ENCODE measurements at regions not wholly inside any gene's neighbourhood (a gene's known extent, or its start where the extent isn't known, plus 50 kb on each side); places are given as distances from the start of the nearest gene placed in this dataset.

- H3K4me3 ChIP-seq (ENCODE audit: low read depth, low read length): no peak overlapping the region
- no peak for DNase-seq (ENCODE audit: low read depth)
These were observed 1171.5 kb upstream of the NUDT12 start for GRCh38 chr5:104734046-104734445.

DNA sequence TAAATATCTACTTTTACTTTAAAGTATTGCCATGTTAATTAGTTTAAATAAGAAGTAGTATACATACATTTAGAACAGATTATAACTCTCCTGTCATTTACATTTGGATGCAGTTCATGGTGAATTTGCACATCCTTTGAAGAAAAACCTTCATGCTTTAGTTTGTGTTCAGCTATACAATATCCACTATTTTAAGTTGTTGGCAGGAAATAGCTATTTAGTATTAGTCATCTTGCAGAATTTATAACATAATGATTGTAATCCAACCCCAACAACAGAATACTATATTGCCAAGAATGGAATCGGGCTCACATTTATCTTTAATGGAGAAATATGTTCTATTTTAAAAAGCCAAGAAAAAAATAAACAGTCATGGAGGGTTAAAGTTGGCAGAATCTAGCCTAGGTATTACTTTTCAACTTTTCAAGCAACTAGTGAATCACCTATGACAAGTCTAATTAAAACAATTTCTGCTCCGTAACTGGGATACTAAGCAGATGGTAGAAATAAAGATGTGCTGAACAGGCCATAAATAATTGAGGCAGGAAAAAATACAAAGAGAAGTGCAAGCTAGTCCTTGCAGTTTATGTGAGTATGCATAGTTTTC lies 1170.6 kb upstream of the NUDT12 start:
- DNase-seq (ENCODE audit: low read depth): no peak

DNA sequence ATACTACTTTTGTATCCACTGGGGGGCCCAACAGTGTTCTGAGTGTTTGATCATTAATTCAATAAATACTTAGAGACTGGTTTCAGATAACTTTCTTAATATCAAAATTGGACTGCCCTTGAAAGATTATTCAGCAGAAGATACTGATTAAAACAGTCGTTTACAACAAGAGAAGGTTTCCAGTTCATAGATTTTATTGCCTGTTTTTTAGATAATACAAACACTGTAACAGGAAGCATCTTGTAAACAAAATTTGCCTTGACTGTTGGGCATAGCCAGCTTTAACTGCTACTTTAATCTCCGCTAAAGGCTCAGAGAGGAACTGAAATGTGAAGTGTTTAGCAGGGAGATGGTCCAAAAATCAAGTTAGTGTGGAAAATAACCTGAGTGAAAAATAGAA lies 1168.7 kb upstream of the NUDT12 start:
- H3K4me3 ChIP-seq (ENCODE audit: low read depth, low read length): no peak overlapping the region
- DNase-seq (ENCODE audit: low read depth): no peak

More for the DNA sequence above, 1170.6 kb upstream of the NUDT12 start:
- H3K4me3 ChIP-seq (ENCODE audit: low read depth, low read length): no peak overlapping the region

DNA sequence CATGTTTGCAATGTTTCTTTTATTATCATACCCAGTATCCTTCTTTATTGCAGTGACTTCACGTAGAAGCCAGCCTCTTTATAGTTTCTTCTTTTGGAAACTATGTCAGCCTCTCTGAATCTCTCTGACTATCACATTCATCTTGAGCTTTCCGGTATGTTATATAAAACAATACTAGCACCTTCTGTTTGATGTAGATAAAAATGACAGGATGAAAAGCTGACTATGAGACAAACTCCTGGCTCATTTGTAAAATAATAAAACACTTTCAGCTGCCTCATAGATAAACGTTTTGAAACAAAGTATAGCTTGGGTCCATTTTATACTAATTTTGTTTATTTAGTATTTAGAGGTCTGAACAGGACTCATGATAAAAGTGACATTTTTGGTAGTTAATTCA lies 1145.4 kb upstream of the NUDT12 start:
- no peak for DNase-seq (ENCODE audit: low read depth)
- no peak overlapping the region for H3K4me3 ChIP-seq (ENCODE audit: low read depth, low read length)

DNA sequence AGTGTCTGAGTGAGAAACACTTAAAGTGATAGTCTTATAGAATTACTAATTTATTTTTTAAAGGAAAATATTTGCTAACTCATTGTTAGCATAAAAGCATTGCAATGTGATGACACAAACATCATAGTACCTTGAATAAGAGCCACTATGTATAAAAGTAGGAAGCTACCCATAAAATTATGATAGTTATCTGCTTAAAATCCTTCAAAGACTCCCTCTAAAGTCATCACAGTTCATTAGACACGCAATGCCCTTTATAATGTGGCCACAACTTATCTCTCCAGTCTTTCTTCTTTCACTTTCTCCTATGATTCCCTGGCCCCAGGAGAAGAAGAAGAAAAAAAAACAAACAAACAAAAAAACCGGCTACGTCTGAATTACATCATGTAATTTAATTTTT lies 1144.0 kb upstream of the NUDT12 start:
- DNase-seq (ENCODE audit: low read depth): no peak
- H3K4me3 ChIP-seq (ENCODE audit: low read depth, low read length): no peak overlapping the region

DNA sequence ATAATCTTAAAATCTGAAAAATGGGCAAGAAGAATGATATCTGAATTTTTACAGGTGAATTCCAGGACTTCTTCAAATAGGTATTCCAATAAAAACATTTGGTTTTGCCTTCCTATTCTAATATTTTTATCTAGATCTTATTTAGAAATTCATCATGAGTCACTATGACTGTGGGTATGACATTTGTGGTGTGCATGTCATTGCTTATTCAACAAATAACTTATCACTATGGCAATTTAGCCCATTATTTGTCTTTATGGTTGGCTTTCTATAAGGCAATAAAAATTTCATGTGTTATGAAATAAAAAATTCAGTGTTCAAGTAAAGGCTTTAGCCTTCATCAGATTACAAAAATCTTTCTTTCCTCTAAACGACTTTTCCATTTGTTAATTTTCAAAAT lies 1139.6 kb upstream of the NUDT12 start:
- H3K4me3 ChIP-seq (ENCODE audit: low read depth, low read length): no peak overlapping the region
- DNase-seq (ENCODE audit: low read depth): no peak

DNA sequence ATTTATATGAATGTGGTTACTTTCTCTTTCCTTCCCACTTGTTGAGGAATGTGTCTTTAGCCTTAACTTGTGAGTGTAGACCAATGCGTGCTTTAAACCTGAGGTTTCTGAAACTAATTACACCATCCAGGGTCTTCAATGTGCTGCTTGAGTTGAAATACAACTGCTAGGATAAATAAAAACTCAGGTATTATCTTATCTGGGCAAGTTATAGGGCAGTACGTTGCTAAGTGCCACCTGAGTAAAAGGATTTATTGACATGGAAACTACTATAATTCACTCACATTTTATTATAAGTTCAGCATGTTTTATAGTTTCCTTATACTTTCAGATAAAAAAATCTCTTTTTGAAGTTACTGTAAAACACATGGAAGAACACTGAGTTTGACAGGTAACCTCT lies 1136.8 kb upstream of the NUDT12 start:
- no peak for DNase-seq (ENCODE audit: low read depth)

DNA sequence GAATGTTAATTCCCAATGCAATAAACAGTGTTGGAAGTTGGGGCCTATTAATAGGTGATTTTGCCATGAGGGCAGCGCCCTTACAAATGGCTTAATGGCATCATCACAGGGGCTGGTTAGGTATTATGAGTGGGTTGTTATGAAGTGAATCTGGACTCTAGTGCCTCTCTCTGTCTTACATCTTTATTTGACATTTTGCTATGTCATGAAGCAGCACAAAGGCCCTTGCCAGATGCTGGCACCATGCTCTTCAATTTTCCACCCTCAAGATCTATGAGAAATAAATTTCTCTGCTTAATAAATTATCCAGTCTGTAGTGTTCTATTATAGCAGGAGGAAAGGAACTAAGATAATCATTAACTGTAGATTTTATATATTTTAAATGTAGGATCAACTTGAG lies 1098.7 kb upstream of the NUDT12 start:
- no peak overlapping the region for H3K4me3 ChIP-seq (ENCODE audit: low read depth, low read length)
- no peak for DNase-seq (ENCODE audit: low read depth)

More for the DNA sequence above, 1136.8 kb upstream of the NUDT12 start:
- H3K4me3 ChIP-seq (ENCODE audit: low read depth, low read length): no peak overlapping the region

GRCh38 chr5:104659497-104659896 lies 1096.9 kb upstream of the NUDT12 start:
- no peak for DNase-seq (ENCODE audit: low read depth)
- H3K4me3 ChIP-seq (ENCODE audit: low read depth, low read length): no peak overlapping the region

GRCh38 chr5:104652271-104652861 lies 1089.8 kb upstream of the NUDT12 start:
- DNase-seq (ENCODE audit: low read depth): no peak
- H3K4me3 ChIP-seq (ENCODE audit: low read depth, low read length): no peak overlapping the region

- H3K4me3 ChIP-seq (ENCODE audit: low read depth, low read length): no peak overlapping the region
- no peak for DNase-seq (ENCODE audit: low read depth)
These were observed 1087.9 kb upstream of the NUDT12 start for GRCh38 chr5:104650313-104651055.

- DNase-seq (ENCODE audit: low read depth): no peak
These were observed 1083.8 kb upstream of the NUDT12 start for GRCh38 chr5:104646416-104646815.

DNA sequence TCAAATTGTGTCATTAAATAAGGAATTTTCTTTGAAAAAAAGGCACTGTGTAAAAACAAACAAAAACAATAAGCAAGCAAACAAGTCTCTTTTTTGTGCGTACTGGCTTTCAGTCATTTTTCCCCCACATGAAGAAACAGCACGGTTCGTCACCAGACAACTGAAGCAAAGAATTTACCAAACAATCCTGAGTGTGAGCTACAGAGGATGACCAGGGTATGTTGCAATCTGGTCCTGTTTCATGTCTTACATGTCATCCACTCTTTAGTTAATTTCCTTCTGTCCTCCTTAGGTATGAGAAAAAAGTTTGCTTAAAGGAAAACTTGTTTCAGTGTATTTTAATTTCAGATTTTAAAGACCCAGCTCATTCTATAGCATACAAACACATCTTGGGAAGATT lies 1080.7 kb upstream of the NUDT12 start:
- DNase-seq (ENCODE audit: low read depth): no peak
- H3K4me3 ChIP-seq (ENCODE audit: low read depth, low read length): no peak overlapping the region

More at GRCh38 chr5:104646416-104646815, 1083.8 kb upstream of the NUDT12 start:
- H3K4me3 ChIP-seq (ENCODE audit: low read depth, low read length): no peak overlapping the region

- DNase-seq (ENCODE audit: low read depth): no peak
- H3K4me3 ChIP-seq (ENCODE audit: low read depth, low read length): no peak overlapping the region
These were observed 1072.6 kb upstream of the NUDT12 start for GRCh38 chr5:104635227-104635626.

DNA sequence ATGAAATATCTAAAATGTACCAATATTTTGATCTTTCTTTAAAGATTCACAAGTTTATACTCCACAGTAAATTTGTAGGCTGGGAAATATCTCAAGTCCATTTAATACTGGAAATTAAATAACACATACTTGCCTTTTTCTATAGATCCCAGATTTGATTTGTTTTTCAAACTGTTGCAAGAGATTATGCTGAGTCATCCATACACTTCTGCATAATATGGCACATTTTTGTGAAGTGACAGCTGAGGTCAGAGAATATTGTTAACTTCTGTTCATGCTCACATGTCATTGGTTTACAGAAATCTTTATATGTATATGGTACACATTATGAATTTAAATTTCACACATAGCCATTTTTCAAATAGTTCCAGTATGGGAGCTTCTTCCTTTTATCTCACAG lies 1066.3 kb upstream of the NUDT12 start:
- no peak overlapping the region for H3K4me3 ChIP-seq (ENCODE audit: low read depth, low read length)
- DNase-seq (ENCODE audit: low read depth): no peak

DNA sequence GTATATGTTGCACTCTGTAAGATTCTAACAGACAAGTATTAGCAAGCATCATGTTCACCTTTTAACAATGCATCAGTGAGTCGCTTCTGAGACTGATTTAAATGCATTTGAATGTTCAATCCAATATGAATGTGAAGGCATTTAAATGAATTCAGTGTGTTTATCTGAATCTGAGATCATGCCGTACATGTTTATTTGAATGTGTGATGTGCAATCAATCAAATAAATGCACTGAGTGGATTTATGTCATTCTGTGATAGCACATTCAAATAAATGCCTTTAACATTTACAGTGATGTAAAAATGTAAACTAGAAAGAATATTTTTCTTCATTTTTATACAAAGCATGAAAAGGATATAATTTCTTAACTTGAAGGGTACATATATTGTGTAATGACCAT lies 1063.5 kb upstream of the NUDT12 start:
- no peak overlapping the region for H3K4me3 ChIP-seq (ENCODE audit: low read depth, low read length)
- DNase-seq (ENCODE audit: low read depth): no peak

GRCh38 chr5:104612005-104612404 lies 1049.4 kb upstream of the NUDT12 start:
- H3K4me3 ChIP-seq (ENCODE audit: low read depth, low read length): no peak overlapping the region
- DNase-seq (ENCODE audit: low read depth): no peak

- H3K4me3 ChIP-seq (ENCODE audit: low read depth, low read length): no peak overlapping the region
- DNase-seq (ENCODE audit: low read depth): no peak
These were observed 1048.7 kb upstream of the NUDT12 start for GRCh38 chr5:104611135-104611767.

DNA sequence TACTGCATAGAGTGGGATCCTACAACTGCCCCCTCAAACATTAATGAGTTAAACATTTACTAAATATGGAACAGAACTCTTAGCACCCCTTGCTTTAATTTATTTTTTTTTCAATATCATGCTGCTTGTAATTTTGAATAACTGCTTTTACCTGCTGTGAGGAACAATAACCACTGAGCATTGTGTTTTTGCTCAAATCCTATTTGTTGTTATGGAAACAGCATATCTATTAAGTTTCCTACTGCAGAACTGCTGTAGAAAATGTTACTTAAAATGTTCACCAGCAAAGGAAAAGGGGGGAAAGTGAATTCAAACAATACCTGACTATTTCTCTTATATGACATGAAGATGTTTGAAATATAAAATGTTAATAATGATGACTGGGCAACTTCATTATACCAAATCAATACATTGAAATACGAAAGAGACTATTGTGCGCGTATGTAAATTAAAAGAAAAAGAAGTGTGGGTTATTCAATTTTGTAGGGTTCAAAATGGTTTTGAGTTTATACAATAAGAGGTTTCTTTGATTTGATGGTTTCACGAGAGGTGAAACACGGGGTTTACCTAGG lies 1043.8 kb upstream of the NUDT12 start:
- H3K4me3 ChIP-seq (ENCODE audit: low read depth, low read length): no peak overlapping the region
- DNase-seq (ENCODE audit: low read depth): no peak

DNA sequence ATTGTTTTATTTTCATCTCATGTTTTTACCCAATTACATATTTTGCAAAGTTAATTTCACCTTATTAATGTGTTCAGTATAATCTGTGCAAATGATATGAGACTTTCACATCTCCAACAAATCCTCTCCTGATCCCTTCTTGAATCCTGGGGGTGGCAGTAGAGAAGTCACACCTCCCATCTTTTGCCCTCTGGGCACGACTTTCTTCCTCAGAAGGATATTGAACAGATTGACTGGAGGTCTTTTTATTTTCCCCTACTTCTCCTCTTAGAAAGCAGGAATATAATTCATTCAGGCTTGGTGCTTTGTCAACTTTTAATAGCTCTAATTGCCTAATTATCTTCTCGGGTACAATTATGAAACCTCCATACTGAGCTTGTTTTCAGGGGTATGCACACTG lies 1037.1 kb upstream of the NUDT12 start:
- no peak for DNase-seq (ENCODE audit: low read depth)
- no peak overlapping the region for H3K4me3 ChIP-seq (ENCODE audit: low read depth, low read length)
